ENCODE measurements at regions not wholly inside any gene's neighbourhood (a gene's known extent, or its start where the extent isn't known, plus 50 kb on each side); places are given as distances from the start of the nearest gene placed in this dataset.

GRCh38 chr4:180809439-180809838 lies 1433.8 kb upstream of the TENM3 start:
- no peak for DNase-seq

GRCh38 chr4:180810581-180810980 lies 1432.6 kb upstream of the TENM3 start:
- no peak for DNase-seq

- DNase-seq = no peak
These were observed 1431.6 kb upstream of the TENM3 start for GRCh38 chr4:180811556-180811955.

- no peak for DNase-seq
These were observed 1430.4 kb upstream of the TENM3 start for GRCh38 chr4:180812783-180813182.

GRCh38 chr4:180814875-180815417 lies 1428.3 kb upstream of the TENM3 start:
- DNase-seq = no peak

- no peak for DNase-seq
These were observed 1425.7 kb upstream of the TENM3 start for GRCh38 chr4:180817529-180817928.

- DNase-seq = no peak
These were observed 1420.1 kb upstream of the TENM3 start for GRCh38 chr4:180823108-180823507.

- DNase-seq = no peak
These were observed 1415.8 kb upstream of the TENM3 start for GRCh38 chr4:180827232-180828009.

- no peak for DNase-seq
These were observed 1414.7 kb upstream of the TENM3 start for GRCh38 chr4:180828455-180829018.

GRCh38 chr4:180832073-180832472 lies 1411.1 kb upstream of the TENM3 start:
- DNase-seq = no peak

- DNase-seq = no peak
These were observed 1403.1 kb upstream of the TENM3 start for GRCh38 chr4:180840142-180840541.

GRCh38 chr4:180850318-180850940 lies 1392.8 kb upstream of the TENM3 start:
- DNase-seq = no peak

GRCh38 chr4:180852738-180853137 lies 1390.5 kb upstream of the TENM3 start:
- DNase-seq = no peak

GRCh38 chr4:180855184-180855583 lies 1388.0 kb upstream of the TENM3 start:
- DNase-seq = no peak

GRCh38 chr4:180860089-180860720 lies 1383.0 kb upstream of the TENM3 start:
- no peak for DNase-seq

- no peak for DNase-seq
These were observed 1381.6 kb upstream of the TENM3 start for GRCh38 chr4:180861651-180862050.

- DNase-seq = no peak
These were observed 1376.1 kb upstream of the TENM3 start for GRCh38 chr4:180866933-180867643.

- DNase-seq = no peak
These were observed 1372.6 kb upstream of the TENM3 start for GRCh38 chr4:180870623-180871022.

- no peak for DNase-seq
These were observed 1344.9 kb upstream of the TENM3 start for GRCh38 chr4:180898305-180898704.

- DNase-seq = no peak
These were observed 1342.4 kb upstream of the TENM3 start for GRCh38 chr4:180900781-180901180.

GRCh38 chr4:180909279-180909678 lies 1333.9 kb upstream of the TENM3 start:
- DNase-seq = no peak

- DNase-seq = no peak
These were observed 1329.5 kb upstream of the TENM3 start for GRCh38 chr4:180913750-180914149.

- DNase-seq = no peak
These were observed 1319.7 kb upstream of the TENM3 start for GRCh38 chr4:180923486-180923885.

Data from activated naive CD4-positive, alpha-beta T cell (primary cell).